ENCODE measurements at regions not wholly inside any gene's neighbourhood (a gene's known extent, or its start where the extent isn't known, plus 50 kb on each side); places are given as distances from the start of the nearest gene placed in this dataset.
"Not testable (repeated sequence)": the region's sequence is repeated elsewhere in the genome, so short reads cannot be mapped to it uniquely, and the experiment has no call there.

- TF ChIP-seq CTCF (IDR thresholded peaks at IDR 0.05), result no peak
- Histone ChIP-seq H3K9me3 (no peaks in the 10 kb centered on the region), H3K4me3 (no peak overlapping the region), H3K4me1 (no peaks in the 10 kb centered on the region), H3K27ac (no peak overlapping the region), H3K36me3 (no peaks in the 10 kb centered on the region), H3K27me3 (peaks cover 0 to 9% of the 10 kb centered on the region in 2 donors)
- intact Hi-C loops (cut with DNase I), result no loop called here
- no peak for DNase-seq
- ATAC-seq, result no peak
Observed at GRCh38 chr3:139107424-139108252, 62.9 kb upstream of the PRR23C start.

- intact Hi-C loops (cut with DNase I), result no loop called here
- no peak overlapping the region for H3K27ac ChIP-seq
- H3K36me3 ChIP-seq, result no peaks in the 10 kb centered on the region
- H3K9me3 ChIP-seq, result no peaks in the 10 kb centered on the region
- peaks cover 0 to 9% of the 10 kb centered on the region in 2 donors for H3K27me3 ChIP-seq
- DNase-seq (no peak), ATAC-seq (no peak)
- H3K4me1 ChIP-seq, result no peaks in the 10 kb centered on the region
- no peak for TF ChIP-seq CTCF (IDR thresholded peaks at IDR 0.05)
- no peak overlapping the region for H3K4me3 ChIP-seq
Observed at GRCh38 chr3:139108253-139108969, 63.7 kb upstream of the PRR23C start.

DNA sequence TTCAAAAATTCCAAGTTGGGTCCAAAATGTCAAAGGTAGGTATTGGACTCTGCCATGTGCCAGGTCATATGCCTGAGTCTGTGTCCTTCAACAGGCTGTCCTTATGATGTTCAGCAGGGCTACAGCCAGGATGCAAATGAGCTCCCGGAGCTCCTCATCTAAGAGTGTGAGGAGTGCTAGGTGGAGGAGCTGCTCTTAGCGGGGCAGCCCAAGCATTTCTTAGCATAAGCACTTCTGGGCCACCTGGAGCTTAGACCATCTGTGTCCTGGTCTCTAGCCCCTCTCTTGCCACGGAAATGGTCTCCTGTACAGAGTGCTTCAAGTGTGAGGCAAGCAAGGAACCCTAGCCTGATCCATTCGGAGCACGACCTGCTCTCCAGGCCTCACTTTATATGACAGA is 64.6 kb upstream of the PRR23C start:
- Histone ChIP-seq H3K4me3 (no peak overlapping the region), H3K9me3 (no peaks in the 10 kb centered on the region), H3K4me1 (no peaks in the 10 kb centered on the region), H3K27ac (no peak overlapping the region), H3K36me3 (no peaks in the 10 kb centered on the region), H3K27me3 (peaks cover 0 to 9% of the 10 kb centered on the region in 2 donors)
- TF ChIP-seq CTCF (IDR thresholded peaks at IDR 0.05), result no peak
- intact Hi-C loops (cut with DNase I), result no loop called here
- no peak for ATAC-seq
- DNase-seq, result no peak

DNA sequence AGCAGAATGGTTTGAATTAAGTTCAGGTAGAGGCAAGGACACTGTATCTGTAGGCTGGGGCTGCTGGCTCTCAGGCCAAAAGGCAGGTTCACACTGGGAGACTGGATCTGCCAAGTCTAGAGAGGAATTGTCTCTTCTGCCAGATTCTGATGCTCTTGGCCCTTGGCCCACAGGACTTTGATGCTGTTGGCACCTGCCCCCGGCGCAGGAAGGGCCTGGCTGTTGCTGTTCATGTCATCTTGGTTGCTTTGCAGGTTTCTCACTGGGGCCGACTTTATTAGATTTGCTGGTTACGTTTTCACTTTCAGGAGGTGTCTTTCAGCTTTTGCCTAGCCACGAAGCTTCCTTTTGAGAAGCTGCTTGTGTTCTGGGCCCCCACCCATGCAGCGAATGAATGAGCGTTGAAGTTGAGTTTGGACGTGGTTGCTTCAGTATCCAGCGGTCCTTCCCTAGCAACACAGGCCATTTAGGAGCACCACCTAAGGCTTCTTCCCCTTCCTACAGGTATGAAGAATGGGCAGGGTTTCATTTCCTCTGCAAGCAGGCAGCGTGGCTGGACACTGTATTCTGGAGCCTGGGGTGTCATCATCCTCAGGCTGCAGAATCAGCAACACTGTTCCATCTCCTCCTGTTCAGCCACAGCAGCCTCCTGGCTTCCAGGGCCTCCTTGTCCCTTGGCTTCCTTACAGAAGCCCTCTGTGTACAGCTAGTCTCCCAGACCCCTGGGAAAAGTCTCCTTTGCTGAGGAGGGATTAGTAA is 65.6 kb upstream of the PRR23C start:
- no peak overlapping the region for H3K27ac ChIP-seq
- ATAC-seq (no peak), DNase-seq (no peak)
- no peak for TF ChIP-seq CTCF (IDR thresholded peaks at IDR 0.05)
- no peak overlapping the region for H3K4me3 ChIP-seq
- intact Hi-C loops (cut with DNase I), result loop anchor here in 1 of 2 donors (5.0 kb wide), 1 partner anchor 217 kb away; no protein-coding TSS in a partner anchor
- H3K27me3 ChIP-seq, result peaks cover 0 to 9% of the 10 kb centered on the region in 2 donors
- H3K4me1 ChIP-seq, result no peaks in the 10 kb centered on the region
- no peaks in the 10 kb centered on the region for H3K9me3 ChIP-seq
- H3K36me3 ChIP-seq, result no peaks in the 10 kb centered on the region

GRCh38 chr3:139110929-139111328 is 66.2 kb upstream of the PRR23C start:
- H3K4me1 ChIP-seq, ATAC-seq, H3K9me3 ChIP-seq, DNase-seq, H3K36me3 ChIP-seq, H3K27me3 ChIP-seq, H3K27ac ChIP-seq, H3K4me3 ChIP-seq: not testable (repeated sequence)
- intact Hi-C loops (cut with DNase I), result loop anchor here in 1 of 2 donors (5.0 kb wide), 1 partner anchor 216 kb away; no protein-coding TSS in a partner anchor

Data from left lung (tissue), 4 donors.